ENCODE measurements at regions not wholly inside any gene's neighbourhood (a gene's known extent, or its start where the extent isn't known, plus 50 kb on each side); places are given as distances from the start of the nearest gene placed in this dataset.

DNA sequence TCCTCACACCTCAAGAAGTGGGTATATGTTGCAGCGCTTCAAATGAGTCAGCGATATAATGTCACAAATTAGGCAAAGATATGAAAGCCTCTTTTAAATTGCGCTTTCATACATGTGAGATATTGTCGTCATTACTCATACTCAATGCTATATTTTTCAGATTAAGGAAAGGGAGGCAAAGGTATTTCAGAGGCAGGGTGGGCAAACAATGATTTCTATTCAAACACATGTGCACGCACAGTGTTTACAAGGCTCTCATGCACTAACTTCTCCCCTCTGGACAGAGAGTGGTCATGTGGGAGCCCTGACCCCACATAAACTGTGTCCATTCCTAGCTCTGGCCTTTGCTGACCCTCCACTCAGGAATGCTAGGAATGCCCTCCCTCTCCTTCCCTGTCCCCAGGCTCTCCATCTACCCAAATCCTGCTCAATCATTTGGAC is 112.1 kb upstream of the TMEM170B start (continued):
- 0 out of 2 replicates have a peak, but pooled peaks have one; percentile 49 for TF ChIP-seq NCOR1 (IDR thresholded peaks at IDR 0.05; ENCODE audit: borderline replicate concordance, low read length)
- peak; percentile 52; the same call in 1 of the 2 replicates for TF ChIP-seq ZBTB38 (CRISPR knock-in tag; IDR thresholded peaks at IDR 0.05)
- peak; percentile 97 for TF ChIP-seq RXRA (CRISPR knock-in tag; IDR thresholded peaks at IDR 0.05)
- TF ChIP-seq ZKSCAN5 (CRISPR knock-in tag; IDR thresholded peaks at IDR 0.05), result 0 out of 2 replicates have a peak, but pooled peaks have one; percentile 50
- peak; percentile 73; the same call in 1 of the 2 replicates for TF ChIP-seq KLF11 (CRISPR knock-in tag; IDR thresholded peaks at IDR 0.05)
- no peak for TF ChIP-seq CHCHD3 (CRISPR knock-in tag; IDR thresholded peaks at IDR 0.05)
- TF ChIP-seq RBAK (CRISPR knock-in tag; IDR thresholded peaks at IDR 0.05), result no peak
- TF ChIP-seq NFYC (CRISPR knock-in tag; IDR thresholded peaks at IDR 0.05), result peak; percentile 14; the same call in 1 of the 2 replicates
- TF ChIP-seq, protein P1, sequence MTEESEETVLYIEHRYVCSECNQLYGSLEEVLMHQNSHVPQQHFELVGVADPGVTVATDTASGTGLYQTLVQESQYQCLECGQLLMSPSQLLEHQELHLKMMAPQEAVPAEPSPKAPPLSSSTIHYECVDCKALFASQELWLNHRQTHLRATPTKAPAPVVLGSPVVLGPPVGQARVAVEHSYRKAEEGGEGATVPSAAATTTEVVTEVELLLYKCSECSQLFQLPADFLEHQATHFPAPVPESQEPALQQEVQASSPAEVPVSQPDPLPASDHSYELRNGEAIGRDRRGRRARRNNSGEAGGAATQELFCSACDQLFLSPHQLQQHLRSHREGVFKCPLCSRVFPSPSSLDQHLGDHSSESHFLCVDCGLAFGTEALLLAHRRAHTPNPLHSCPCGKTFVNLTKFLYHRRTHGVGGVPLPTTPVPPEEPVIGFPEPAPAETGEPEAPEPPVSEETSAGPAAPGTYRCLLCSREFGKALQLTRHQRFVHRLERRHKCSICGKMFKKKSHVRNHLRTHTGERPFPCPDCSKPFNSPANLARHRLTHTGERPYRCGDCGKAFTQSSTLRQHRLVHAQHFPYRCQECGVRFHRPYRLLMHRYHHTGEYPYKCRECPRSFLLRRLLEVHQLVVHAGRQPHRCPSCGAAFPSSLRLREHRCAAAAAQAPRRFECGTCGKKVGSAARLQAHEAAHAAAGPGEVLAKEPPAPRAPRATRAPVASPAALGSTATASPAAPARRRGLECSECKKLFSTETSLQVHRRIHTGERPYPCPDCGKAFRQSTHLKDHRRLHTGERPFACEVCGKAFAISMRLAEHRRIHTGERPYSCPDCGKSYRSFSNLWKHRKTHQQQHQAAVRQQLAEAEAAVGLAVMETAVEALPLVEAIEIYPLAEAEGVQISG (CRISPR knock-in tag; IDR thresholded peaks at IDR 0.05), result peak; percentile 40; the same call in 1 of the 2 replicates
- no peak for TF ChIP-seq RFXAP (CRISPR knock-in tag; IDR thresholded peaks at IDR 0.05; ENCODE audit: borderline replicate concordance)
- TF ChIP-seq, protein P2, sequence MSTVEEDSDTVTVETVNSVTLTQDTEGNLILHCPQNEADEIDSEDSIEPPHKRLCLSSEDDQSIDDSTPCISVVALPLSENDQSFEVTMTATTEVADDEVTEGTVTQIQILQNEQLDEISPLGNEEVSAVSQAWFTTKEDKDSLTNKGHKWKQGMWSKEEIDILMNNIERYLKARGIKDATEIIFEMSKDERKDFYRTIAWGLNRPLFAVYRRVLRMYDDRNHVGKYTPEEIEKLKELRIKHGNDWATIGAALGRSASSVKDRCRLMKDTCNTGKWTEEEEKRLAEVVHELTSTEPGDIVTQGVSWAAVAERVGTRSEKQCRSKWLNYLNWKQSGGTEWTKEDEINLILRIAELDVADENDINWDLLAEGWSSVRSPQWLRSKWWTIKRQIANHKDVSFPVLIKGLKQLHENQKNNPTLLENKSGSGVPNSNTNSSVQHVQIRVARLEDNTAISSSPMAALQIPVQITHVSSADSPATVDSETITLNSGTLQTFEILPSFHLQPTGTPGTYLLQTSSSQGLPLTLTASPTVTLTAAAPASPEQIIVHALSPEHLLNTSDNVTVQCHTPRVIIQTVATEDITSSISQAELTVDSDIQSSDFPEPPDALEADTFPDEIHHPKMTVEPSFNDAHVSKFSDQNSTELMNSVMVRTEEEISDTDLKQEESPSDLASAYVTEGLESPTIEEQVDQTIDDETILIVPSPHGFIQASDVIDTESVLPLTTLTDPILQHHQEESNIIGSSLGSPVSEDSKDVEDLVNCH (CRISPR knock-in tag; IDR thresholded peaks at IDR 0.05), result no peak
- peak; percentile 44; the same call in 1 of the 3 replicates for TF ChIP-seq MXI1 (IDR thresholded peaks at IDR 0.05; ENCODE audit: borderline replicate concordance, low read depth, low read length)
- TF ChIP-seq NPAS2 (CRISPR knock-in tag; IDR thresholded peaks at IDR 0.05; ENCODE audit: borderline replicate concordance), result no peak
- TF ChIP-seq, protein P3, sequence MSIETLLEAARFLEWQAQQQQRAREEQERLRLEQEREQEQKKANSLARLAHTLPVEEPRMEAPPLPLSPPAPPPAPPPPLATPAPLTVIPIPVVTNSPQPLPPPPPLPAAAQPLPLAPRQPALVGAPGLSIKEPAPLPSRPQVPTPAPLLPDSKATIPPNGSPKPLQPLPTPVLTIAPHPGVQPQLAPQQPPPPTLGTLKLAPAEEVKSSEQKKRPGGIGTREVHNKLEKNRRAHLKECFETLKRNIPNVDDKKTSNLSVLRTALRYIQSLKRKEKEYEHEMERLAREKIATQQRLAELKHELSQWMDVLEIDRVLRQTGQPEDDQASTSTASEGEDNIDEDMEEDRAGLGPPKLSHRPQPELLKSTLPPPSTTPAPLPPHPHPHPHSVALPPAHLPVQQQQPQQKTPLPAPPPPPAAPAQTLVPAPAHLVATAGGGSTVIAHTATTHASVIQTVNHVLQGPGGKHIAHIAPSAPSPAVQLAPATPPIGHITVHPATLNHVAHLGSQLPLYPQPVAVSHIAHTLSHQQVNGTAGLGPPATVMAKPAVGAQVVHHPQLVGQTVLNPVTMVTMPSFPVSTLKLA (IDR thresholded peaks at IDR 0.05), result peak; percentile 69
- no peak for TF ChIP-seq ZNF121 (CRISPR knock-in tag; IDR thresholded peaks at IDR 0.05)
- no peak for TF ChIP-seq ZNF562 (CRISPR knock-in tag; IDR thresholded peaks at IDR 0.05; ENCODE audit: borderline replicate concordance)
- TF ChIP-seq ZNF34 (CRISPR knock-in tag; IDR thresholded peaks at IDR 0.05; ENCODE audit: borderline replicate concordance), result no peak
- TF ChIP-seq, protein P4, sequence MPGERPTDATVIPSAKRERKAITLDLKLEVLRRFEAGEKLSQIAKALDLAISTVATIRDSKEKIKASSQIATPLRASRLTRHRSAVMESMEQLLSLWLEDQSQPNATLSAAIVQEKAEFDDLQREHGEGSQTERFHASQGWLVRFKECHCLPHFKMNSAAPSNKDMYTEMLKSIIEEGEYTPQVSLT (CRISPR knock-in tag; IDR thresholded peaks at IDR 0.05; ENCODE audit: borderline replicate concordance, low read depth), result no peak
- peak; percentile 81 for TF ChIP-seq NR2F2 (IDR thresholded peaks at IDR 0.05; ENCODE audit: borderline replicate concordance, low read depth)
- TF ChIP-seq, protein P5, sequence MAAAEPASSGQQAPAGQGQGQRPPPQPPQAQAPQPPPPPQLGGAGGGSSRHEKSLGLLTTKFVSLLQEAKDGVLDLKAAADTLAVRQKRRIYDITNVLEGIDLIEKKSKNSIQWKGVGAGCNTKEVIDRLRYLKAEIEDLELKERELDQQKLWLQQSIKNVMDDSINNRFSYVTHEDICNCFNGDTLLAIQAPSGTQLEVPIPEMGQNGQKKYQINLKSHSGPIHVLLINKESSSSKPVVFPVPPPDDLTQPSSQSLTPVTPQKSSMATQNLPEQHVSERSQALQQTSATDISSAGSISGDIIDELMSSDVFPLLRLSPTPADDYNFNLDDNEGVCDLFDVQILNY (CRISPR knock-in tag; conservative IDR thresholded peaks at IDR 0.05), result no peak
- peak; percentile 96 for TF ChIP-seq RARA (CRISPR knock-in tag; IDR thresholded peaks at IDR 0.05)
- TF ChIP-seq ZNF124 (CRISPR knock-in tag; IDR thresholded peaks at IDR 0.05), result 0 out of 2 replicates have a peak, but pooled peaks have one; percentile 65
- TF ChIP-seq, protein P6, sequence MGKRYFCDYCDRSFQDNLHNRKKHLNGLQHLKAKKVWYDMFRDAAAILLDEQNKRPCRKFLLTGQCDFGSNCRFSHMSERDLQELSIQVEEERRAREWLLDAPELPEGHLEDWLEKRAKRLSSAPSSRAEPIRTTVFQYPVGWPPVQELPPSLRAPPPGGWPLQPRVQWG (CRISPR knock-in tag; IDR thresholded peaks at IDR 0.05; ENCODE audit: borderline replicate concordance, low read depth), result no peak
- TF ChIP-seq HOXD1 (CRISPR knock-in tag; IDR thresholded peaks at IDR 0.05), result no peak

Measured in HepG2 (cell line).